SH-SY5Y (cell line): ENCODE measurements at regions not wholly inside any gene's neighbourhood (a gene's known extent, or its start where the extent isn't known, plus 50 kb on each side); places are given as distances from the start of the nearest gene placed in this dataset.

ENCODE experiments used
- GATA2 ChIP-seq: IDR thresholded peaks from 2 replicates; pipeline ENCODE4 v1.6.1; 2011; ENCODE audit warnings: mild to moderate bottlenecking, low read depth, low read length
- GATA3 ChIP-seq: IDR thresholded peaks from 2 replicates; pipeline ENCODE4 v1.6.1; 2011; ENCODE audit warnings: low read depth, mild to moderate bottlenecking, low read length, moderate library complexity

DNA sequence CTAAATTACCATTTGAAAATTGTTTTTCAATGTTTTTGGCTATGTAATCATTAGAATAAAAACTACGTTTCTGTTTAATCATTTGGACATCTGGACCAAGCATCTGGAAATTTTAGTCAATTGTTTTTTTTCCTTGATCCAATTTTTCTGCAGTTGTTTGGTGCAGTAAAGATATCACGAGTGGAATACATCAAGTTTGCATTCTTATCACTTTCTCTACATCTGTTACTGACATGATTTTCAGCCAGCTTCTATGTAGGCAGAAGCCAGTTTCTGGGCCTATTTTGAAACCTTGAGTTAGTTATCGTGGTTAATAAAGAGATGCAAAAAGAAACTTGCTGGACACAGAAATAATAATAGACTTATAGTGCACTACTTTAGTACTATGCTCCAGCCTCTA is 277.9 kb upstream of the ADAMTS5 start:
- TF ChIP-seq GATA2 (no peak), GATA3 (no peak)
